ENCODE measurements at regions not wholly inside any gene's neighbourhood (a gene's known extent, or its start where the extent isn't known, plus 50 kb on each side); places are given as distances from the start of the nearest gene placed in this dataset.

GRCh38 chr14:53888535-53889386 is 67.9 kb downstream of the BMP4 start:
- no TSS peak for BruUV-seq (replicated peaks)
- intact Hi-C loops (cut with micrococcal nuclease), result no loop called here
- Histone ChIP-seq H3K9me3 (replicated peaks; ENCODE audit: control insufficient read depth, insufficient read depth, low read depth, low read length) (no peaks in the 10 kb centered on the region), H3K4me1 (replicated peaks in 1 of 2; ENCODE audit: control insufficient read depth in 2 of 2, insufficient read depth in 2 of 2, low read length in 2 of 2) (no peaks in the 10 kb centered on the region), H3K4me2 (ENCODE audit: insufficient read depth, low read length) (no peak overlapping the region), H3K9ac (ENCODE audit: insufficient read depth in 1 of 2, low read depth in 2 of 2, low read length in 2 of 2) (no peak overlapping the region), H2AFZ (ENCODE audit: low read depth, low read length) (no peak overlapping the region), H3K4me3 (no peak overlapping the region), H3K36me3 (ENCODE audit: control insufficient read depth, insufficient read depth, low read length) (no peaks in the 10 kb centered on the region), H3K79me2 (ENCODE audit: control insufficient read depth, insufficient read depth, low read length) (no peaks in the 10 kb centered on the region), H3K27me3 (ENCODE audit: control insufficient read depth in 2 of 2, insufficient read depth in 2 of 2, low read length in 2 of 2) (no peaks in the 10 kb centered on the region), H3K9me1 (ENCODE audit: control insufficient read depth, insufficient read depth, low read length) (no peaks in the 10 kb centered on the region), H3K27ac (ENCODE audit: extremely low read depth, low read depth, low read length) (no peak overlapping the region), H4K20me1 (replicated peaks; ENCODE audit: control insufficient read depth, insufficient read depth, low read length) (no peaks in the 10 kb centered on the region)
- no peak for DNase-seq (ENCODE audit: extremely low read depth in 1 of 4, low spot score in 3 of 4)
- ATAC-seq, result no peak
- in situ Hi-C loops (cut with MboI), result no loop called here
- WGBS (ENCODE audit: insufficient coverage, low coverage, missing lambda C conversion rate), result 0% methylated on average over 3 of the region's 3 CpGs
- no peak for FAIRE-seq
- CTCF ChIA-PET (ENCODE audit: low intra/inter-chr PET ratio), result no interaction called here
- TF ChIP-seq USF1 (CRISPR knock-in tag; IDR thresholded peaks at IDR 0.05) (no peak), KDM4B (IDR thresholded peaks at IDR 0.05; ENCODE audit: borderline replicate concordance in 2 of 2, low read depth in 1 of 2) (no peak), SIN3A (IDR thresholded peaks at IDR 0.05; ENCODE audit: borderline replicate concordance in 2 of 2, control insufficient read depth in 1 of 2, low read depth in 2 of 2, low read length in 2 of 2) (no peak), XRCC3 (IDR thresholded peaks at IDR 0.05) (no peak), BDP1 (IDR thresholded peaks at IDR 0.05; ENCODE audit: insufficient read depth, insufficient read length) (no peak), RFX5 (IDR thresholded peaks at IDR 0.05; ENCODE audit: low read depth, low read length) (no peak), ESRRB (CRISPR knock-in tag; IDR thresholded peaks at IDR 0.05; ENCODE audit: borderline replicate concordance) (no peak), HBP1 (CRISPR knock-in tag; IDR thresholded peaks at IDR 0.05) (no peak), ZNF449 (CRISPR knock-in tag; IDR thresholded peaks at IDR 0.05) (no peak), AFF1 (IDR thresholded peaks at IDR 0.05; ENCODE audit: low read depth in 1 of 2, partially characterized antibody in 2 of 2) (no peak)
- POLR2A ChIA-PET, result interaction anchor here (0.6 kb wide), 1 partner anchor 45 kb away, joined by 3 read pairs; no protein-coding TSS in a partner anchor
